C4-2B (cell line): ENCODE measurements at regions not wholly inside any gene's neighbourhood (a gene's known extent, or its start where the extent isn't known, plus 50 kb on each side); places are given as distances from the start of the nearest gene placed in this dataset.

ENCODE experiments used
- ZFX ChIP-seq: fragments of 450-650 bp; IDR thresholded peaks from 2 replicates; pipeline ENCODE4 v1.6.1; 2017
- TF ChIP-seq, protein P1 (sequence below): fragments of 450-650 bp; conservative IDR thresholded peaks from 2 replicates; pipeline ENCODE4 v1.5.1; 2017; ENCODE audit warnings: mild to moderate bottlenecking

DNA sequence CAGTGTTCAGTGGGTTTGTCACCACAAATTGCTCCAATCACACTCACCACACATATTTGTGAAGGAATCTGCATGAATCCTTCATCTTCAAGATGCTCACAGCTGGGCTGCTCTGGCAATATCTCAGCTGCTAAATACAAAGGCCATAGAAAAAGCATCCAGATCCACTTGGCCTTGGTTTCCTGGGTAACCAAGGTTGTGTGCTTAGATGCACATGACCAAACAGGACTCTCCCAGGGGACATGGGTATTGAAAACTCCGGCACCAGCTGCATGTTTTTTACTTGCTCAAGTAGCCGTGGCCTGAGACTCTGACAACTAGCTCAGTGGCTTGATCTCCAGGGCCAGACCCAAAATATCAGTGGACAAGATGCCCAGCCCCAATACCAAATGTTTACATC is 131.3 kb downstream of the CBLN1 start:
- TF ChIP-seq, protein P1, sequence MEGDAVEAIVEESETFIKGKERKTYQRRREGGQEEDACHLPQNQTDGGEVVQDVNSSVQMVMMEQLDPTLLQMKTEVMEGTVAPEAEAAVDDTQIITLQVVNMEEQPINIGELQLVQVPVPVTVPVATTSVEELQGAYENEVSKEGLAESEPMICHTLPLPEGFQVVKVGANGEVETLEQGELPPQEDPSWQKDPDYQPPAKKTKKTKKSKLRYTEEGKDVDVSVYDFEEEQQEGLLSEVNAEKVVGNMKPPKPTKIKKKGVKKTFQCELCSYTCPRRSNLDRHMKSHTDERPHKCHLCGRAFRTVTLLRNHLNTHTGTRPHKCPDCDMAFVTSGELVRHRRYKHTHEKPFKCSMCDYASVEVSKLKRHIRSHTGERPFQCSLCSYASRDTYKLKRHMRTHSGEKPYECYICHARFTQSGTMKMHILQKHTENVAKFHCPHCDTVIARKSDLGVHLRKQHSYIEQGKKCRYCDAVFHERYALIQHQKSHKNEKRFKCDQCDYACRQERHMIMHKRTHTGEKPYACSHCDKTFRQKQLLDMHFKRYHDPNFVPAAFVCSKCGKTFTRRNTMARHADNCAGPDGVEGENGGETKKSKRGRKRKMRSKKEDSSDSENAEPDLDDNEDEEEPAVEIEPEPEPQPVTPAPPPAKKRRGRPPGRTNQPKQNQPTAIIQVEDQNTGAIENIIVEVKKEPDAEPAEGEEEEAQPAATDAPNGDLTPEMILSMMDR: no peak
- TF ChIP-seq ZFX: no peak
